AG04449 (cell line): ENCODE measurements at regions not wholly inside any gene's neighbourhood (a gene's known extent, or its start where the extent isn't known, plus 50 kb on each side); places are given as distances from the start of the nearest gene placed in this dataset.
"Not testable (repeated sequence)": the region's sequence is repeated elsewhere in the genome, so short reads cannot be mapped to it uniquely, and the experiment has no call there.

Experiments used
- CTCF ChIA-PET: fragments of 350-600 bp; formaldehyde crosslinking; extraction: SDS; loops from one replicate; lab custom pipeline; 2021; ENCODE audit warnings: antibody characterized with exemption; lab: Yijun Ruan, JAX
- POLR2A ChIA-PET: fragments of 400-600, 350-600 bp; formaldehyde crosslinking; extraction: SDS; loops from one replicate; lab custom pipeline; 2020; ENCODE audit warnings: antibody characterized with exemption, inconsistent platforms; lab: Yijun Ruan, JAX
- DNase-seq: peaks from one replicate; pipeline ENCODE4 v3.0.0-alpha.2; 2010; ENCODE audit warnings: low read depth, low spot score
- H3K4me3 ChIP-seq: 2 replicates; pipeline ENCODE4 v1.5.1; 2011; ENCODE audit warnings: low read depth, mild to moderate bottlenecking, control low read depth, low read length
- TF ChIP-seq, protein P1 (sequence below): IDR thresholded peaks from one replicate; pipeline ENCODE4 v1.5.1; 2011; ENCODE audit warnings: mild to moderate bottlenecking, moderate library complexity, low read length, control low read depth, inconsistent platforms; ENCODE audit not compliant: insufficient read depth; ENCODE audit errors: missing control alignments

DNA sequence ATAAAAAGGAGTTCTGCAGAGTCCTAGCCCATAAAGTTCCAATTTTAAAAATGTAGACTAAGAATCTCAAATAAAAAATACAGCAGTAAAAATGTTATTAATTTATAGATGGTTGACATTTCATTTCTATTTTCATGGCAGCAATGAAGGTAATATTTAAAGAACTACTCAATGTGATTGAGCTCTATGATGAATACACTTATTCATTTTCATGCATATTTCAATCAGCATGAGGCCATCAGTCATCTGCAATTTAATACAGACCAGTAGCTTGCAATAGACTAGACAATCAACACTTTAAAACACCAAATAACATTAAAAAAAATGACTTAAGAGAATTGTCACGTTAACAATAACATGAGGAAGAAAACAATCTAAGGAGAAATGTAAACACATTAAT lies 1295.8 kb upstream of the ALCAM start:
- TF ChIP-seq, protein P1, sequence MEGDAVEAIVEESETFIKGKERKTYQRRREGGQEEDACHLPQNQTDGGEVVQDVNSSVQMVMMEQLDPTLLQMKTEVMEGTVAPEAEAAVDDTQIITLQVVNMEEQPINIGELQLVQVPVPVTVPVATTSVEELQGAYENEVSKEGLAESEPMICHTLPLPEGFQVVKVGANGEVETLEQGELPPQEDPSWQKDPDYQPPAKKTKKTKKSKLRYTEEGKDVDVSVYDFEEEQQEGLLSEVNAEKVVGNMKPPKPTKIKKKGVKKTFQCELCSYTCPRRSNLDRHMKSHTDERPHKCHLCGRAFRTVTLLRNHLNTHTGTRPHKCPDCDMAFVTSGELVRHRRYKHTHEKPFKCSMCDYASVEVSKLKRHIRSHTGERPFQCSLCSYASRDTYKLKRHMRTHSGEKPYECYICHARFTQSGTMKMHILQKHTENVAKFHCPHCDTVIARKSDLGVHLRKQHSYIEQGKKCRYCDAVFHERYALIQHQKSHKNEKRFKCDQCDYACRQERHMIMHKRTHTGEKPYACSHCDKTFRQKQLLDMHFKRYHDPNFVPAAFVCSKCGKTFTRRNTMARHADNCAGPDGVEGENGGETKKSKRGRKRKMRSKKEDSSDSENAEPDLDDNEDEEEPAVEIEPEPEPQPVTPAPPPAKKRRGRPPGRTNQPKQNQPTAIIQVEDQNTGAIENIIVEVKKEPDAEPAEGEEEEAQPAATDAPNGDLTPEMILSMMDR, result no peak
- no peak for DNase-seq
- H3K4me3 ChIP-seq, result no peak overlapping the region
- CTCF ChIA-PET, result no interaction called here
- POLR2A ChIA-PET, result no interaction called here

DNA sequence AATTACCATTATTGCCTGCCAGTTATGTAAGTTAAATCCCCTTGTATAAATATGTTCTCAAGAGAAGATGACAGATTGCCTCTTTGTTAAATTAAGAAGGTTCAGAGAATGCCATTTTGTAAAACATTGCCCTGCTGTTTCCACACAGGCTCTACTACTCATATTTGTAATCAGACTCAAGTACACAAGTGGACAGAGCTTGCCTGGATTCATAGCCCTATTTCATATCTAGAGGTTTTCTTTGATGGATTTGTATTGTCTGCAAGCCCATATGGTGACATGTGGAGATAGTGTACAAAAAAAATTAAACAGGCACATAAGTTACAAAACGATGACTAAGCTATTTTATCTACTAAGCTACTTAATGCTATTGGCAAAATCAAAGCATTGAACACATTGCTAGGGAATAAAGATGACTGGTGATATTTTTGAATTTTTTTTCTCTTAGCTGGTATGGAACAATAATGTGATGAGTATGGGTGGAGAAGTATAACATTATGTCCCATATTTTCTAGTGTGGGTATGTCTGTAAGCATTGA lies 1286.6 kb upstream of the ALCAM start:
- ChIA-PET CTCF (interaction anchor here (2.7 kb wide), 1 partner anchor 23 kb away, joined by 9 read pairs; no protein-coding TSS in a partner anchor), POLR2A (no interaction called here)
- TF ChIP-seq, protein P1, result no peak
- DNase-seq, result no peak
- no peak overlapping the region for H3K4me3 ChIP-seq

DNA sequence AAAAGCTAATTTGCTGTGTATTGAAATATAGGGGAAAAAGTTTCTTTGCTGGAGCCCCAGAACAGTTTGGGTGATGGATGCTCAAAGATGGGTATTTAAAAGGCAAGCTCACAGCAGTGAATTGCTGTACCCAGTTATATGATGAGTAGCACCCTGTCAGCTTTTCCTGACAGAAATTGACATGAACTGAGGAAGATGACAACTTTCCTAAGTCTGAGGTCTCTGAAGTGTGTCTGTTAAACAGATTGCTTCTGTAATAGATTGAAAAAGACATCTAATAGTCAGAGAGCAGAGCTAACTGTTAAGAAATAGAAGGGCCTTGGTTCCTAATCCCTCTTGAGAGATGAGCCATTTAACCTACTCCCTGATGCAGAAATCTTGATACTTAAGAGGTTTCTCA lies 1278.0 kb upstream of the ALCAM start:
- ChIA-PET POLR2A (interaction anchor here (0.6 kb wide), 1 partner anchor 462 kb away, joined by 3 read pairs; no protein-coding TSS in a partner anchor), CTCF (no interaction called here)
- DNase-seq, result no peak
- TF ChIP-seq, protein P1, result no peak
- H3K4me3 ChIP-seq, result no peak overlapping the region

DNA sequence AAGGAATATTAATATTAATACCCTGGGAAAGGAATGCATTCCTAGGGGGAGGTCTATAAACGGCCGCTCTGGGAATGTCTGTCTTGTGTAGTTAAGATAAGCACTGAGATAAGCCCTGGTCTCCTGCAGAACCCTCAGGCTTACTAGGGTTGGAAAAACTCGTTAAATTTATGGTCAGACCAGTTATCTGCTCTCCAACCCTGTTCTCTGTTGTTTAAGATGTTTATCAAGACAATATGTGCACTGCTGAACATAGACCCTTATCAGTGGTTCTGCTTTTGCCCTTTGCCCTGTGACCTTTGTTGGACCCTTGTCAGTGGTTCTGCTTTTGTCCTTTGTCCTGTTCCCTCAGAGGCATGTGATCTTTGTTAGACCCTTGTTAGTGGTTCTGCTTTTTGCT lies 1276.7 kb upstream of the ALCAM start:
- CTCF ChIA-PET, POLR2A ChIA-PET: not testable (repeated sequence)

DNA sequence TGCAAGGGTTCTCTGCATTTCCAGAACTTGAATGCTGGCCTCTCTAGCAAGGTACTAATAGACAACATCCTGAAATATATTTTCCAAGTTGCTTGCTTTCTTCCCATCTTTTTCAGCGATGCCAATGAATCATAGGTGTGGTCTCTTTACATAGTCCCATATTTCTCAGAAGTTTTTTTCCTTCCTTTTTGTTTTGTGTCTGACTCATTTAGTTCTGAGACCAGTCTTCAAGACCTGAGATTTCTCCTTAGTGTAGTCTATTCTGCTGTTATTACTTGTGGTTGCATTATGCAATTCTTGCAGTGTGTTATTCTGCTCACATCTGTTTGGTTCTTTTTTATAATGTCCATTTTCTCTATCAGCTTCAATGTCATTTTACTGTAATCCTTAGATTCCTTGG lies 1265.0 kb upstream of the ALCAM start:
- TF ChIP-seq, protein P1, result no peak
- CTCF ChIA-PET, result interaction anchor here (0.7 to 3.5 kb wide), 16 partner anchors 9 to 1277 kb away, joined by 3 to 34 read pairs (median 5); no protein-coding TSS in a partner anchor
- no peak overlapping the region for H3K4me3 ChIP-seq
- DNase-seq, result no peak
- POLR2A ChIA-PET, result no interaction called here

More for the DNA sequence above, 1276.7 kb upstream of the ALCAM start:
- H3K4me3 ChIP-seq, DNase-seq: not testable (repeated sequence)

DNA sequence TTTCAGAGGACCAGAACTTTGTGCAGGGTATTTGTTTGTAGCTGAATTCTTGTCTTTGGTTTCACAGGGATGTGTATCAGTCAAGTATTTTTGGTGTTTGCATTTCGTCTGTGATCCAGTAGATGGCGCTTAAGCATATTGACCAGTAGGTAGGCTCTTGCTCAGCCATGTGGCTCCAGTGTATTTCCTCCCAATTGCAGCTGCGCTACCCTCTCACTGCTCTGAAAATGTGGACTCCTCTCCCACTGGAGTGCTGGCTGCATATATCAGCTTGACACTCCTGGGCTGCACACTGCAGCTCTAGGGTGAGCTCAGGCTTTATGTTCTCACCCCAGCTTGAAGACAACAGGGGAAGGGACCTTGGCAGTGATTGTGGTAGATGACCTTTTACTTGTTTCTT lies 1264.3 kb upstream of the ALCAM start:
- CTCF ChIA-PET, result interaction anchor here (0.7 to 3.5 kb wide), 17 partner anchors 9 to 1276 kb away, joined by 3 to 34 read pairs (median 5); no protein-coding TSS in a partner anchor

DNA sequence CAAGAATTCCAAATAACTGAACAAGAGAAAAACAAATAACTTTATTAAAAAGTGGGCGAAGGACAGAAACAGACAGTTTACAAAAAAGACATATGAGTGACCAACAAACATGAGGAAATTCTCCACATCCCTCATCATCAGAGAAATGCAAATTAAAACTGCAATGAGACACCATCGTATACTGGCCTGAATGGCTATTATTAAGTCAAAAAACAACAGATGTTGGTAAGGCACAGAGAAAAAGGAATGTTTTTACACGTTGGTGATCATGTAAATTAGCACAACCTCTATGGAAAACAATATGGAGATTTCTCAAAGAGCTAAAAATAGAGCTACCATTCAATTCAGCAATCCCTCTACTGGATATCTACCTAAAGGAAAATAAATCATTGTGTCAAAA lies 1260.4 kb upstream of the ALCAM start:
- POLR2A ChIA-PET, result no interaction called here
- CTCF ChIA-PET, result no interaction called here
- TF ChIP-seq, protein P1, result no peak
- DNase-seq, result no peak
- no peak overlapping the region for H3K4me3 ChIP-seq

More for the DNA sequence above, 1264.3 kb upstream of the ALCAM start:
- no peak overlapping the region for H3K4me3 ChIP-seq
- DNase-seq, result no peak
- POLR2A ChIA-PET, result no interaction called here
- TF ChIP-seq, protein P1, result peak; percentile 68
